ENCODE measurements at regions not wholly inside any gene's neighbourhood (a gene's known extent, or its start where the extent isn't known, plus 50 kb on each side); places are given as distances from the start of the nearest gene placed in this dataset.

GRCh38 chr4:177796841-177797240 is 354.6 kb upstream of the AGA start:
- DNase-seq (ENCODE audit: low read depth), result no peak
- no peak overlapping the region for H3K4me3 ChIP-seq (ENCODE audit: low read depth, low read length)
- TF ChIP-seq CTCF (IDR thresholded peaks at IDR 0.05; ENCODE audit: control insufficient read depth, extremely low read depth, insufficient read depth), result no peak

- TF ChIP-seq CTCF (IDR thresholded peaks at IDR 0.05; ENCODE audit: control insufficient read depth, extremely low read depth, insufficient read depth), result no peak
- no peak overlapping the region for H3K4me3 ChIP-seq (ENCODE audit: low read depth, low read length)
- DNase-seq (ENCODE audit: low read depth), result no peak
These were observed 355.9 kb upstream of the AGA start for GRCh38 chr4:177798161-177798560.

GRCh38 chr4:177802162-177802561 is 359.9 kb upstream of the AGA start:
- no peak for TF ChIP-seq CTCF (IDR thresholded peaks at IDR 0.05; ENCODE audit: control insufficient read depth, extremely low read depth, insufficient read depth)
- H3K4me3 ChIP-seq (ENCODE audit: low read depth, low read length), result no peak overlapping the region
- DNase-seq (ENCODE audit: low read depth), result no peak

GRCh38 chr4:177802661-177803060 is 360.4 kb upstream of the AGA start:
- DNase-seq (ENCODE audit: low read depth), result no peak
- H3K4me3 ChIP-seq (ENCODE audit: low read depth, low read length), result no peak overlapping the region
- no peak for TF ChIP-seq CTCF (IDR thresholded peaks at IDR 0.05; ENCODE audit: control insufficient read depth, extremely low read depth, insufficient read depth)

GRCh38 chr4:177803151-177803550 is 360.9 kb upstream of the AGA start:
- no peak for DNase-seq (ENCODE audit: low read depth)
- TF ChIP-seq CTCF (IDR thresholded peaks at IDR 0.05; ENCODE audit: control insufficient read depth, extremely low read depth, insufficient read depth), result no peak

GRCh38 chr4:177809791-177810190 is 367.6 kb upstream of the AGA start:
- DNase-seq (ENCODE audit: low read depth), result peak; percentile 79

More at GRCh38 chr4:177803151-177803550, 360.9 kb upstream of the AGA start:
- no peak overlapping the region for H3K4me3 ChIP-seq (ENCODE audit: low read depth, low read length)

More at GRCh38 chr4:177809791-177810190, 367.6 kb upstream of the AGA start:
- H3K4me3 ChIP-seq (ENCODE audit: low read depth, low read length), result no peak overlapping the region
- no peak for TF ChIP-seq CTCF (IDR thresholded peaks at IDR 0.05; ENCODE audit: control insufficient read depth, extremely low read depth, insufficient read depth)

Measured in LNCaP clone FGC (cell line).